Mesenteric fat pad (tissue), 1 donor: ENCODE measurements at regions not wholly inside any gene's neighbourhood (a gene's known extent, or its start where the extent isn't known, plus 50 kb on each side); places are given as distances from the start of the nearest gene placed in this dataset.

Source experiments
- DNase-seq: peaks from one replicate; pipeline ENCODE4 v3.0.0-alpha.2; 2020; ENCODE audit warnings: low spot score
- donor health status: DM: yes; HTN: yes; CAD: no.

DNA sequence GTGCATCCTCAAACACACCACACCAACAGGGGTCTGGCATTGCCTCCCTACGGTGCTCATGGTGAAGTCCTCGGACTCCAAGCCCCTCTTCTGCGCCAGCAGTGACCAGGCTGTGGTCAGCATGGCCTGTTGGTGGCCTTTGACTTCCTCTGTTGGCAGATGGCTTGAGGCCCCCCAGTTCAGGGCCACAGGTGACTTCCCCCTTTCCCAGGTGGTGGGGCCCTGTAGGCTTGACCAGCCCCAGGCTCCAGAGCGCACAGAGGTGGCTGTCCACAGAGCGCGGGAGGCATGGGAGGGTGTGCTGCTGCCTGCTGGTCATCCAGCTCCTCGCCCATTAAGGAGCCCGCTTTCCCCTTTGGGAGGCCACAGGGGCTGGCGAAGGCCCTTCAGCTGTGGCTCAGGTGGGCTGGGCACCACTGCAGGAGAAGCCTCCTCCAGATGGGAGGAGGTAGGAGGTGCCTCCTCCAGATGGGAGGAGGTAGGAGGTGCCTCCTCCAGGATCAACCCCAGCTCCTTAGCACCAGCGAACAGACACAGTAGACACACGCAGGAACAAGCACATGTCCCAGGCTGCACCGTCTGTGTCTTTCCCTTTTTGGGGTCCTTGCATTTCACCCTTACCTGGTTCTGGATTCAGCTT is 52.1 kb upstream of the BHLHE23 start:
- DNase-seq = peak; percentile 87

DNA sequence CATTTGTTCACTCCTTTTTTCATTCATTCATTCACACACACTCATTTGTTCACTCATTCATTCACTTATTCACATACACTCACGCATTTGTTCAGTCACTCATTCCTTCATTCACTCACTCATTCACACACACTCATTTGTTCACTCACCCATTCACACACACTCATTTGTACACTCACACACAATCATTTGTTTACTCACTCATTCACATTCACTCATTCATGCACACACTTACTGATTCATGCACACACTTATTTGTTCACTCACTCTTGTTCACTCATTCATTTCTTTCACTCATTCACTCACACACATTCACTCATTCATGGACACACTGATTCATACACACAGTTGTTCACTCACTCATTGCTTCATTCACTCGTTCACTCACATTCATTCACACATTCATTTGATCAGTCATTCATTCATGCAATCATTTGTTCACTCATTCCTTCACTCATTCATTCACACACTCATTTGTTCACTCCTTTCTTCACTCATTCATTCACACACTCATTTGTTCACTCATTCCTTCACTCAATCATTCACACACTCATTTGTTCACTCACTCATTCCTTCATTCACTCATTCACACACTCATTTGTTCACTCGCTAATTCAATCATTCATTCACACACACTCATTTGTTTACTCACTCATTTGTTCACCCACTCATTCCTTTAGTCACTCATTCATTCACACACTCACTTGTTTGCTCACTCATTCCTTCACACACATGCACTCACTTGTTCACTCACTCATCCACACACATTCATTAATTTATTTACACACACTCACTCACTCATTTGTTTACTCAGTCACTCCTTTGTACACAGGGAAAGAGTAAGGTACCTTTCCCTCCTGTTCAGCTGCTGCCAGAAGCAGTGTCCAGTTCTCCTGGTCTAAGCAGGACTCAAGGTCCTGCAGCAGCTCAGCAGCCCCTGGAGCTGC is 50.7 kb upstream of the BHLHE23 start:
- DNase-seq = no peak

DNA sequence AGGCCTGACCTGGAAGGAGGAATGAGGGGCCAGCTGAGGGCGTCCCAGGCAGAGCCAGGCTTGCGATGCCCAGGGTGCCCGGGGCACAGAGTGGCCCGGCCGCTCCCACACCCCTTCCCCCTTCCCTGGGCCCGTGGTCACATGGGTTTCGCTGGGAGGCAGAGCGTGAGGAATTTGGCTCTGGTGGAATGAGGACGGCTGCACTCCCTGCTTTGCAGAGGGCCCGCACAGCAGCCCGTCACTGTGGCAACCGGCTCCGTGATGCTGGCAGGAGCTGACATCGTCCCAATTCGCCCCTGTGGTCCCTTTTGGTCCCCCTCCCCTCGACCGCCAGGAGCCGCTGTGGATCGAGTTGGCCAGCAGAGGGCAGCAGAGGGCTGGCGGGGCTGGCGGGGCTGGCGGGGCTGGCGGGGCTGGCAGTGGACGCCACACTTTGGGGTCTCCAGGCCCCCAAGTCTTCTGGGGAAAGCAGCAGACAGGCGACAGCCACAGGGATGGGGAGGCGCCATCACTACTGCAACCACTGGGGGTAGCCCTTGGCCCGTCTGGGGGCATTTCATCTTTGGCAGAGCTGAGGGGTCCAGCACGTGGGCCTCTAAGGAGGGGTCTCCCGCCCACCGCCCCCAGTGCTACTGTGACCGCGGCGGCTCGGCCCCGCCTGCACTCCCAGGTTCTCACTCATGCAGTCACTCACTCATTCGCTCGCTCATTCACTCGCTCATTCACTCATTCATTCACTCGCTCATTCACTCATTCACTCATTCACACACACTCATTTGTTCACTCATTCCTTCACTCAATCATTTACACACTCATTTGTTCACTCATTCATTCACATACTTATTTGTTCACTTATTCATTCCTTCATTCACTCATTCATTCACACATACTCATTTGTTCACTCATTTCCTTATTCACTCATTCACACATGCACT is 49.7 kb upstream of the BHLHE23 start:
- DNase-seq = peak; percentile 88
